ENCODE measurements at regions not wholly inside any gene's neighbourhood (a gene's known extent, or its start where the extent isn't known, plus 50 kb on each side); places are given as distances from the start of the nearest gene placed in this dataset.

DNA sequence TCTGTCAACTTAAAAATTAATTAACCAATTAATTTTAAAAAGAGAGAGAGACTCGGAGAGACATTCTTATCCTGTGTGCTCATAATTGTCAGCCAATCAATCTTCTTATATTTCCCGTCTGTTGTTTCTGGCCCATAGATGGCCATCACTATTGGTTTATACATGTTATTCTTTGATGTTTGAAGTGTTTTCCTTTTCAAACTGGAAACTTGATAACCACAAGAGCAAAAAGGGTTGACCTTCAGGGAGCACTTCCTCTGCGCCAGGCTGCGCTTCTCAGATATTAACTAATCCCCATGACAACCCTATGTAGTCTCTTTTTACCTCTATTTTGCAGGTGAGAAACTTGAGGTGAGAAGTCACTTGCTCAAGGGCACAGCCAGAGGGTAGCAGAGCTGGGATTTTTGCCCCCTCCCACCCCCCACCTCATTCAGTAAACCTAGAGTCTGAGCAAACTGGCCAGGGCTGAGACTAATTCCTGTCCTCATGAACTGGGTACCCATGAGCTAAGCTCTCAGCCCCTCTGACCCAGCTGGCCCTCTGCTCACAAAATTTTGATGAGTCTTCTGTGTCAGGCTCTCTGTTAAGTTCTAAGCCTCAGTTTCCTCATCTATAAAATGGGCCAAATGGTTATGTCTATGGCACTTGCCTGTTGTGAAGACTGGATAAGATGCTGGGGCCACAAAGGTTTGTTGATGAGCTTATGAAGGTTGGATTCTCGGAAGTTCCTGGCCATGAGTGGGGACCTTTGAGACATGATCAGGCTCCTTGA lies 86.0 kb upstream of the SH3PXD2B start:
- no peak overlapping the region for H3K4me3 ChIP-seq (ENCODE audit: low read length)
- no peak for TF ChIP-seq EZH2phosphoT487 (IDR thresholded peaks at IDR 0.05; ENCODE audit: low read depth)
- TF ChIP-seq, protein P1, sequence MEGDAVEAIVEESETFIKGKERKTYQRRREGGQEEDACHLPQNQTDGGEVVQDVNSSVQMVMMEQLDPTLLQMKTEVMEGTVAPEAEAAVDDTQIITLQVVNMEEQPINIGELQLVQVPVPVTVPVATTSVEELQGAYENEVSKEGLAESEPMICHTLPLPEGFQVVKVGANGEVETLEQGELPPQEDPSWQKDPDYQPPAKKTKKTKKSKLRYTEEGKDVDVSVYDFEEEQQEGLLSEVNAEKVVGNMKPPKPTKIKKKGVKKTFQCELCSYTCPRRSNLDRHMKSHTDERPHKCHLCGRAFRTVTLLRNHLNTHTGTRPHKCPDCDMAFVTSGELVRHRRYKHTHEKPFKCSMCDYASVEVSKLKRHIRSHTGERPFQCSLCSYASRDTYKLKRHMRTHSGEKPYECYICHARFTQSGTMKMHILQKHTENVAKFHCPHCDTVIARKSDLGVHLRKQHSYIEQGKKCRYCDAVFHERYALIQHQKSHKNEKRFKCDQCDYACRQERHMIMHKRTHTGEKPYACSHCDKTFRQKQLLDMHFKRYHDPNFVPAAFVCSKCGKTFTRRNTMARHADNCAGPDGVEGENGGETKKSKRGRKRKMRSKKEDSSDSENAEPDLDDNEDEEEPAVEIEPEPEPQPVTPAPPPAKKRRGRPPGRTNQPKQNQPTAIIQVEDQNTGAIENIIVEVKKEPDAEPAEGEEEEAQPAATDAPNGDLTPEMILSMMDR (IDR thresholded peaks at IDR 0.05; ENCODE audit: low read depth, low read length) = no peak
- H3K79me2 ChIP-seq (ENCODE audit: low read length) = no peaks in the 10 kb centered on the region
- H3K4me2 ChIP-seq (ENCODE audit: low read length) = no peak overlapping the region
- H3K27ac ChIP-seq (ENCODE audit: low read length) = no peak overlapping the region
- no peak overlapping the region for H3K9ac ChIP-seq (ENCODE audit: low read length)
- H4K20me1 ChIP-seq (ENCODE audit: insufficient read depth, low read length) = no peaks in the 10 kb centered on the region
- H2AFZ ChIP-seq (ENCODE audit: low read depth, low read length) = no peak overlapping the region
- no peaks in the 10 kb centered on the region for H3K36me3 ChIP-seq (replicated peaks; ENCODE audit: low read depth, low read length)
- H3K4me1 ChIP-seq (ENCODE audit: low read length) = no peaks in the 10 kb centered on the region
- H3K9me3 ChIP-seq (ENCODE audit: insufficient read depth, low read length) = no peaks in the 10 kb centered on the region
- H3K27me3 ChIP-seq (ENCODE audit: low read depth, low read length) = peaks cover 21% of the 10 kb centered on the region

DNA sequence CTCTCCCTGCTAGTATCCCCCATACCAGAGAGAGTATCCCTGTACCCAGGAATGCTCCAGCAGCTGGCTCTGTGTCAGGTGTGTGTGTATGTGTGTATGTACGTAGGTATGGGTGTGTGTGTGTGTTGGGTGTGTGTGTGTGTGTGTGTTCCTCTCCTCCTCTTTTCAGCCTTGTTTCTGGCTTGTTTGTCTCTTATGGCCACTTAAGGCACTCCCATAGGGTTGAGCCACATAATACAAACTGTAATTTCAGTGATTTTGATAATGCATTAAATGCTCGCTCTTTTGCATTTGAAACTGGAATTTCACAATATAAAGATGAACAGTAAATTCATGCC lies 80.8 kb upstream of the SH3PXD2B start:
- Histone ChIP-seq H3K9ac (ENCODE audit: low read length) (no peak overlapping the region), H3K36me3 (replicated peaks; ENCODE audit: low read depth, low read length) (no peaks in the 10 kb centered on the region), H3K27me3 (ENCODE audit: low read depth, low read length) (peaks cover 35% of the 10 kb centered on the region), H3K79me2 (ENCODE audit: low read length) (no peaks in the 10 kb centered on the region), H3K27ac (ENCODE audit: low read length) (no peak overlapping the region), H3K4me2 (ENCODE audit: low read length) (no peak overlapping the region), H4K20me1 (ENCODE audit: insufficient read depth, low read length) (no peaks in the 10 kb centered on the region), H3K9me3 (ENCODE audit: insufficient read depth, low read length) (no peaks in the 10 kb centered on the region), H3K4me1 (ENCODE audit: low read length) (peaks cover 28% of the 10 kb centered on the region), H2AFZ (ENCODE audit: low read depth, low read length) (no peak overlapping the region), H3K4me3 (ENCODE audit: low read length) (no peak overlapping the region)
- no peak for TF ChIP-seq EZH2phosphoT487 (IDR thresholded peaks at IDR 0.05; ENCODE audit: low read depth)
- TF ChIP-seq, protein P1 (IDR thresholded peaks at IDR 0.05; ENCODE audit: low read depth, low read length) = no peak

DNA sequence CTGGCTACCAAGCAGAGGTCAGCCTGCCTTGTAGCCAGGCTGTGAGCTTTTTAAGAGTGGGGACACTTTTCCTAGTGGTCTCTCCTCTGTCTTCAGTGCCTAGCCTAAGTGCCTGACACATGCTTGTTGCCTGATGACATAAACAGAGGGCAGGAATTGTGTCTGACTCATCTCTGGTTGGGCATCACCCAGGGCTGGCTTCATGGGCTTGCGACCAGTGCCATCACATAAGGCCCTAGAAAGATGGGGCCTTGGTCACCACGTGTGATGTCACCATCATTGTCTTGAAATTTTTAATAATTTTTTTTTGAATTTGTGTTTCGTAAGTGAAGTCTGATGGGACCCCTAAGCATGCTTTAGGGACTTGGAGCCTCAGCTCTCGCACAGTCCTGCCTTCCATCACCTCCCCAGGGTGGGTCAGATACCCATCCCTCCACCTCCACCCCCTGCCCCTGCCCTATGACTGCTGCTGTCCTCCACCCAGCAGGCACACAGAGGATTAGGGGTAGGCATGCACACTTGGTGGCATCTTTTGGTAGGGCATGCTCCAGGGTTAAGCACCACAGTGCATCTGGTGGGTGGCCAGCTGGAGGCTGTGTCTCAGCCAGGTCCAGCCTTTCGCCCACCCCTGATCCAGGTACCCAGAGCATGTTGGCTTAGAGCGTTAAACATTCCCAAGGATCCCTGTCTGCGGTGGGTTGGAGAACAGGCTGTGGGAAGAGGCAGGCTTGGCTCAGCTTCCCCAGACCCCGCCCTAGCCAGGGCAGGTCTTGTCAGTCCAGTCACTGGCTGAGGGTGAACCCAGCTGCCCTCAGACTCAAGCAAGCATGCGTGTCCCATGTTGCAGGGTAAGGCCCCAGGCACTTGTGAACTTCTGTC lies 80.1 kb upstream of the SH3PXD2B start:
- TF ChIP-seq EZH2phosphoT487 (IDR thresholded peaks at IDR 0.05; ENCODE audit: low read depth) = no peak
- TF ChIP-seq, protein P1 (IDR thresholded peaks at IDR 0.05; ENCODE audit: low read depth, low read length) = no peak
- H3K9ac ChIP-seq (ENCODE audit: low read length) = no peak overlapping the region
- no peak overlapping the region for H3K4me3 ChIP-seq (ENCODE audit: low read length)
- H3K79me2 ChIP-seq (ENCODE audit: low read length) = no peaks in the 10 kb centered on the region
- H3K36me3 ChIP-seq (replicated peaks; ENCODE audit: low read depth, low read length) = no peaks in the 10 kb centered on the region
- H3K27ac ChIP-seq (ENCODE audit: low read length) = no peak overlapping the region
- H2AFZ ChIP-seq (ENCODE audit: low read depth, low read length) = no peak overlapping the region
- no peak overlapping the region for H3K4me2 ChIP-seq (ENCODE audit: low read length)
- H3K9me3 ChIP-seq (ENCODE audit: insufficient read depth, low read length) = no peaks in the 10 kb centered on the region
- peaks cover 39% of the 10 kb centered on the region for H3K27me3 ChIP-seq (ENCODE audit: low read depth, low read length)
- no peaks in the 10 kb centered on the region for H4K20me1 ChIP-seq (ENCODE audit: insufficient read depth, low read length)
- peaks cover 29% of the 10 kb centered on the region for H3K4me1 ChIP-seq (ENCODE audit: low read length)
